ENCODE measurements at regions not wholly inside any gene's neighbourhood (a gene's known extent, or its start where the extent isn't known, plus 50 kb on each side); places are given as distances from the start of the nearest gene placed in this dataset.

GRCh38 chr18:39913672-39914366 lies 2041.2 kb upstream of the PIK3C3 start:
- no peaks in the 10 kb centered on the region for H3K27me3 ChIP-seq (ENCODE audit: insufficient read depth, low read depth)
- no peaks in the 10 kb centered on the region for H4K20me1 ChIP-seq (ENCODE audit: insufficient read depth)
- H3K36me3 ChIP-seq (ENCODE audit: insufficient read depth), result no peaks in the 10 kb centered on the region
- no peak overlapping the region for H3K9ac ChIP-seq
- H3K4me1 ChIP-seq (ENCODE audit: low read depth, poor library complexity, severe bottlenecking), result no peaks in the 10 kb centered on the region
- TF ChIP-seq, protein P1, sequence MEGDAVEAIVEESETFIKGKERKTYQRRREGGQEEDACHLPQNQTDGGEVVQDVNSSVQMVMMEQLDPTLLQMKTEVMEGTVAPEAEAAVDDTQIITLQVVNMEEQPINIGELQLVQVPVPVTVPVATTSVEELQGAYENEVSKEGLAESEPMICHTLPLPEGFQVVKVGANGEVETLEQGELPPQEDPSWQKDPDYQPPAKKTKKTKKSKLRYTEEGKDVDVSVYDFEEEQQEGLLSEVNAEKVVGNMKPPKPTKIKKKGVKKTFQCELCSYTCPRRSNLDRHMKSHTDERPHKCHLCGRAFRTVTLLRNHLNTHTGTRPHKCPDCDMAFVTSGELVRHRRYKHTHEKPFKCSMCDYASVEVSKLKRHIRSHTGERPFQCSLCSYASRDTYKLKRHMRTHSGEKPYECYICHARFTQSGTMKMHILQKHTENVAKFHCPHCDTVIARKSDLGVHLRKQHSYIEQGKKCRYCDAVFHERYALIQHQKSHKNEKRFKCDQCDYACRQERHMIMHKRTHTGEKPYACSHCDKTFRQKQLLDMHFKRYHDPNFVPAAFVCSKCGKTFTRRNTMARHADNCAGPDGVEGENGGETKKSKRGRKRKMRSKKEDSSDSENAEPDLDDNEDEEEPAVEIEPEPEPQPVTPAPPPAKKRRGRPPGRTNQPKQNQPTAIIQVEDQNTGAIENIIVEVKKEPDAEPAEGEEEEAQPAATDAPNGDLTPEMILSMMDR (conservative IDR thresholded peaks at IDR 0.05; ENCODE audit: low read depth, low read length), result no peak
- no peak overlapping the region for H3K4me2 ChIP-seq
- no peak overlapping the region for H3K4me3 ChIP-seq (IDR thresholded peaks at IDR 0.05; ENCODE audit: insufficient read depth, low read depth, low read length)
- no peak overlapping the region for H2AFZ ChIP-seq (ENCODE audit: low read depth)
- no peaks in the 10 kb centered on the region for H3K79me2 ChIP-seq (ENCODE audit: insufficient read depth, low read depth)
- H3K27ac ChIP-seq, result no peak overlapping the region

- Histone ChIP-seq H3K4me2 (no peak overlapping the region), H3K4me3 (IDR thresholded peaks at IDR 0.05; ENCODE audit: insufficient read depth, low read depth, low read length) (no peak overlapping the region), H3K4me1 (ENCODE audit: low read depth, poor library complexity, severe bottlenecking) (no peaks in the 10 kb centered on the region), H3K27me3 (ENCODE audit: insufficient read depth, low read depth) (no peaks in the 10 kb centered on the region), H2AFZ (ENCODE audit: low read depth) (no peak overlapping the region), H3K79me2 (ENCODE audit: insufficient read depth, low read depth) (no peaks in the 10 kb centered on the region), H4K20me1 (ENCODE audit: insufficient read depth) (no peaks in the 10 kb centered on the region), H3K36me3 (ENCODE audit: insufficient read depth) (no peaks in the 10 kb centered on the region), H3K9ac (no peak overlapping the region), H3K27ac (no peak overlapping the region)
- TF ChIP-seq, protein P1 (conservative IDR thresholded peaks at IDR 0.05; ENCODE audit: low read depth, low read length), result no peak
Observed at GRCh38 chr18:39911716-39912115, 2043.3 kb upstream of the PIK3C3 start.

DNA sequence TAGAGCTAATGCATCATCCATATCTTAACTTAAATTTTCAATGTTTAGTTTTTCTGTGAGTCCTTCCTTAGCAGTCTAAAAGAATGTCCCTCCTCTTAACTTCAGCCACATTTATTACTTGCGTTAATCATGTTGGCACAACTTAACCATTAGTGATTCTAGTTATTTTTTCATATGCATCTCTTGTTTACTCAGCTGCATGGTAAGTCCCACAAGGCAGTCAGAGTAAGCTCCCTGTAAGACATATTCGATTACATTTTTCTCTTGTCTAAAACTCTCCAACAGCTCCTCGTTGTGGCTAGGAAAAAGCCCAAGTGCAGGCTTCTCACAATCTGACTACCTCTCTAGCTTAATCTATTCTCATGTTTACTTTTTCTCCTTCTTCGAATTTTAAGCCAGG lies 2045.3 kb upstream of the PIK3C3 start:
- TF ChIP-seq, protein P1 (conservative IDR thresholded peaks at IDR 0.05; ENCODE audit: low read depth, low read length), result no peak

GRCh38 chr18:39886136-39886535 lies 2068.9 kb upstream of the PIK3C3 start:
- Histone ChIP-seq H3K79me2 (ENCODE audit: insufficient read depth, low read depth) (no peaks in the 10 kb centered on the region), H3K27ac (no peak overlapping the region), H2AFZ (ENCODE audit: low read depth) (no peak overlapping the region), H3K4me1 (ENCODE audit: low read depth, poor library complexity, severe bottlenecking) (no peaks in the 10 kb centered on the region), H3K4me3 (IDR thresholded peaks at IDR 0.05; ENCODE audit: insufficient read depth, low read depth, low read length) (no peak overlapping the region), H3K27me3 (ENCODE audit: insufficient read depth, low read depth) (no peaks in the 10 kb centered on the region), H3K4me2 (no peak overlapping the region), H3K36me3 (ENCODE audit: insufficient read depth) (no peaks in the 10 kb centered on the region), H4K20me1 (ENCODE audit: insufficient read depth) (no peaks in the 10 kb centered on the region), H3K9ac (no peak overlapping the region)
- TF ChIP-seq, protein P1 (conservative IDR thresholded peaks at IDR 0.05; ENCODE audit: low read depth, low read length), result no peak

More for the DNA sequence above, 2045.3 kb upstream of the PIK3C3 start:
- H3K9ac ChIP-seq, result no peak overlapping the region
- H3K79me2 ChIP-seq (ENCODE audit: insufficient read depth, low read depth), result no peaks in the 10 kb centered on the region
- H3K4me2 ChIP-seq, result no peak overlapping the region
- no peak overlapping the region for H2AFZ ChIP-seq (ENCODE audit: low read depth)
- H3K27me3 ChIP-seq (ENCODE audit: insufficient read depth, low read depth), result no peaks in the 10 kb centered on the region
- no peak overlapping the region for H3K27ac ChIP-seq
- no peaks in the 10 kb centered on the region for H4K20me1 ChIP-seq (ENCODE audit: insufficient read depth)
- H3K4me3 ChIP-seq (IDR thresholded peaks at IDR 0.05; ENCODE audit: insufficient read depth, low read depth, low read length), result no peak overlapping the region
- H3K4me1 ChIP-seq (ENCODE audit: low read depth, poor library complexity, severe bottlenecking), result no peaks in the 10 kb centered on the region
- no peaks in the 10 kb centered on the region for H3K36me3 ChIP-seq (ENCODE audit: insufficient read depth)
